Thoracic aorta (tissue), 2 donors: ENCODE measurements at regions not wholly inside any gene's neighbourhood (a gene's known extent, or its start where the extent isn't known, plus 50 kb on each side); places are given as distances from the start of the nearest gene placed in this dataset.

Experiments used
- ATAC-seq: fragments of 150-250 bp; one replicate; pipeline ENCODE4 v1.8.0; 2017; ENCODE audit warnings: low read depth; ENCODE audit not compliant: insufficient number of reproducible peaks, low FRiP score
- DNase-seq: peaks from one replicate; pipeline ENCODE4 v3.0.0-alpha.2; 2020; ENCODE audit warnings: low spot score
- H3K27ac ChIP-seq, 2 donors: fragments of 200-600 bp; sonication (generic); 1 replicate in 1 of 2; 2 replicates in 1 of 2; pipeline ENCODE4 v1.5.1; 2016; ENCODE audit warnings: mild to moderate bottlenecking in 2 of 2, moderate library complexity in 2 of 2
- H3K27me3 ChIP-seq: fragments of 200-600 bp; sonication (generic); replicated peaks from 2 replicates; pipeline ENCODE4 v1.6.0; 2016; ENCODE audit warnings: mild to moderate bottlenecking; ENCODE audit not compliant: insufficient read depth
- H3K36me3 ChIP-seq: fragments of 200-600 bp; sonication (generic); one replicate; pipeline ENCODE4 v1.5.1; 2016
- H3K4me1 ChIP-seq, 2 donors: fragments of 200-600 bp; sonication (generic); 1 replicate in 1 of 2; 2 replicates in 1 of 2; pipeline versions ENCODE4 v1.5.1 to v1.6.0; 2016; ENCODE audit warnings: low read depth in 2 of 2, mild to moderate bottlenecking in 1 of 2; ENCODE audit not compliant: control insufficient read depth in 1 of 2
- H3K4me3 ChIP-seq: fragments of 200-600 bp; sonication (generic); 2 replicates; pipeline ENCODE4 v1.5.1; 2016; ENCODE audit warnings: mild to moderate bottlenecking
- H3K9me3 ChIP-seq: fragments of 200-600 bp; sonication (generic); 2 replicates; pipeline ENCODE4 v1.5.1; 2016
- TF ChIP-seq, protein P1 (sequence below): fragments of 200-600 bp; sonication (generic); IDR thresholded peaks from one replicate; pipeline ENCODE4 v1.5.1; 2019; ENCODE audit warnings: antibody characterized with exemption

DNA sequence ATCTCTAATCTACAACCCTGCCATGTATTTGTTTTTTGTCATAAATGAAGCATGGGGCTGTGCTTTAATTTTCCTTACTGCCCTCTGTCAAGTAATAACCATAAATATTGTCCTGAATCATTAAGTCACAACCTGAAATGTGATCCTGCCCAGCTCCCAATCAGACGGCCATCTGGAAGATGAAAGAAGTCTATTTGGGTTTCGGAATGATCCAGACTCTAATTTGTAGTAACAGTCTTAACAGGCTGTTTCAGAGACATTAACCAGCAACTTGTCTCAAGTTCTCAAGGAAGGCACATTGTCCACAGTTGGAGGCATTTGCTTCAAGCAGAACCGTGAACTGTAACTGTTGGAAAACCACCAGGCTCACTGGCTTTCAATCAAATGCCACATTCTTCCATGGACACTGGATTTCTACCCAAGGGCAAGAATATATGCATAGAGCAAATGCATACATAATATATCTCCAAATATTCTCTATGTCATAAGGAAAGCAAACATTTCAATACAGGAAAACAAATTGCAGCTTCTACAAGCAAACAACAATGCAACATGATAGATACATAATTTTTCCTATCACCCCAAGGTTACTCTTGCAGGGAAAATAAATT, 405.2 kb upstream of the NPVF start:
- ATAC-seq, result no peak
- DNase-seq, result no peak
- Histone ChIP-seq H3K27ac (no peak overlapping the region), H3K36me3 (no peaks in the 10 kb centered on the region), H3K4me1 (peaks cover 13 to 43% of the 10 kb centered on the region in 2 donors), H3K9me3 (no peaks in the 10 kb centered on the region), H3K4me3 (no peak overlapping the region), H3K27me3 (no peaks in the 10 kb centered on the region)
- TF ChIP-seq, protein P1, sequence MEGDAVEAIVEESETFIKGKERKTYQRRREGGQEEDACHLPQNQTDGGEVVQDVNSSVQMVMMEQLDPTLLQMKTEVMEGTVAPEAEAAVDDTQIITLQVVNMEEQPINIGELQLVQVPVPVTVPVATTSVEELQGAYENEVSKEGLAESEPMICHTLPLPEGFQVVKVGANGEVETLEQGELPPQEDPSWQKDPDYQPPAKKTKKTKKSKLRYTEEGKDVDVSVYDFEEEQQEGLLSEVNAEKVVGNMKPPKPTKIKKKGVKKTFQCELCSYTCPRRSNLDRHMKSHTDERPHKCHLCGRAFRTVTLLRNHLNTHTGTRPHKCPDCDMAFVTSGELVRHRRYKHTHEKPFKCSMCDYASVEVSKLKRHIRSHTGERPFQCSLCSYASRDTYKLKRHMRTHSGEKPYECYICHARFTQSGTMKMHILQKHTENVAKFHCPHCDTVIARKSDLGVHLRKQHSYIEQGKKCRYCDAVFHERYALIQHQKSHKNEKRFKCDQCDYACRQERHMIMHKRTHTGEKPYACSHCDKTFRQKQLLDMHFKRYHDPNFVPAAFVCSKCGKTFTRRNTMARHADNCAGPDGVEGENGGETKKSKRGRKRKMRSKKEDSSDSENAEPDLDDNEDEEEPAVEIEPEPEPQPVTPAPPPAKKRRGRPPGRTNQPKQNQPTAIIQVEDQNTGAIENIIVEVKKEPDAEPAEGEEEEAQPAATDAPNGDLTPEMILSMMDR, result no peak

DNA sequence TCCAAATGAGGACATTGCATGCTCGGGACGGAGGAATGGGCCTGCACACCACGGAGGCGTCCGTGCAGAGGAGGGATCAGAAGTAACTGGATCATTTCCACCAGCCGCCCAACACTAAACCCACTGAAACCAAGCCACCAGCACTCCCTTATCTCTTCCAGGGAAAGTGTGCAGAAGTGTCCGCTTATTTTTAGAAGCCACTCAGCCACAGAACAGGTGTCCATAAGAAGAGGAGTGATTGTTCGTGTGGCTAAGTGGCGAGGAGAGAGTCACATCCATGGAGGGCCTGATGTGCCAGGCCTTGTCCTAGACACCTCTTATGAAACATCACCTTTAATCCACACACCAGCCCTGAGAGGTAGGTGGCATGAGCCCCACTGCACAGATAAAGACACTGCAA, 407.9 kb upstream of the NPVF start:
- Histone ChIP-seq H3K27ac (peak overlapping the region in 1 of 2 donors; percentile 24), H3K4me3 (no peak overlapping the region), H3K9me3 (no peaks in the 10 kb centered on the region), H3K36me3 (no peaks in the 10 kb centered on the region), H3K27me3 (no peaks in the 10 kb centered on the region), H3K4me1 (peaks cover 13 to 49% of the 10 kb centered on the region in 2 donors)
- ATAC-seq (no peak), DNase-seq (no peak)
- TF ChIP-seq, protein P1, result no peak

DNA sequence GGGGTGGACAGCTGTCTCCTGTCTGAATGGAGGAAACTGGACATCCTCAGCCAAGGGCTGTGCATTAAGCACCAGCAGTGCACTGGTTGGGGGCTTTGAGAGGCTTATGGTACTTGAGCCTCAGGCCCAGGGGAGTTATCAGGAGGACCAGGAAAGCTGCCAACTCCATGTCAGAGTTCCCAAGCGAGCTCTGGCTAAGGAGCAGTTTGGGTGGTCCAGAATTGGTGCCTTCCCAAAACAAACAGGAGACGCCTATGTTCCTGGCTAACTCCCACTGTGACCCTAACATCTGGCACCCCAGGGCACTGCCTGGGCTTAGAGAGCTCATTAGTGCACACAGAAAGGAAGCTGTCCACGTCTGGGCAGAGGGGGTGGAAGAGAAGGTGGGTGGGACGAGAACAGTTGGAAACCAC, 408.6 kb upstream of the NPVF start:
- Histone ChIP-seq H3K4me3 (no peak overlapping the region), H3K4me1 (peaks cover 13 to 48% of the 10 kb centered on the region in 2 donors), H3K36me3 (no peaks in the 10 kb centered on the region), H3K27ac (peak overlapping the region; percentile 20 to 24), H3K9me3 (no peaks in the 10 kb centered on the region), H3K27me3 (no peaks in the 10 kb centered on the region)
- ATAC-seq (no peak), DNase-seq (no peak)
- TF ChIP-seq, protein P1, result no peak

DNA sequence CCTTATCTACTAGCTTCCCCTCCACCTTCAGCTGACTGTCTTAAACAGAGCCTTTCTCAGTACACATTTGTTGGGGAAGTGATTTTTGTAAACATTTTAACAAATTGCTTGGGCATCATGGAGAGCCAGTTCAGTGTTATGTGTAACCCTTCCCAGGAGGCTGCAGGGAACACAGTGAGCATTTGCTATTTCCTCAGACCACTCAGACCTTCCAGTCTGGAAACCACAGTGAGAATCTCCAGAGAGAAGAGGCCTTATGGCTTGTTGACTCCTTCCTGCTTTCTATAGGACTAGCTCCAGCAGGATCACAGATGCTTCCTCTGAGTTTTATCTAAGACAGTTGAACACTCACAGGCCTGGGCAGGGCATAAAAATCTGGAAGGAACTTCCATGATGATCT, 409.8 kb upstream of the NPVF start:
- no peak for ATAC-seq
- H3K36me3 ChIP-seq, result no peaks in the 10 kb centered on the region
- H3K4me3 ChIP-seq, result no peak overlapping the region
- no peaks in the 10 kb centered on the region for H3K27me3 ChIP-seq
- H3K4me1 ChIP-seq, result peaks cover 5 to 36% of the 10 kb centered on the region in 2 donors
- no peak overlapping the region for H3K27ac ChIP-seq
- TF ChIP-seq, protein P1, result no peak
- DNase-seq, result no peak
- no peaks in the 10 kb centered on the region for H3K9me3 ChIP-seq

DNA sequence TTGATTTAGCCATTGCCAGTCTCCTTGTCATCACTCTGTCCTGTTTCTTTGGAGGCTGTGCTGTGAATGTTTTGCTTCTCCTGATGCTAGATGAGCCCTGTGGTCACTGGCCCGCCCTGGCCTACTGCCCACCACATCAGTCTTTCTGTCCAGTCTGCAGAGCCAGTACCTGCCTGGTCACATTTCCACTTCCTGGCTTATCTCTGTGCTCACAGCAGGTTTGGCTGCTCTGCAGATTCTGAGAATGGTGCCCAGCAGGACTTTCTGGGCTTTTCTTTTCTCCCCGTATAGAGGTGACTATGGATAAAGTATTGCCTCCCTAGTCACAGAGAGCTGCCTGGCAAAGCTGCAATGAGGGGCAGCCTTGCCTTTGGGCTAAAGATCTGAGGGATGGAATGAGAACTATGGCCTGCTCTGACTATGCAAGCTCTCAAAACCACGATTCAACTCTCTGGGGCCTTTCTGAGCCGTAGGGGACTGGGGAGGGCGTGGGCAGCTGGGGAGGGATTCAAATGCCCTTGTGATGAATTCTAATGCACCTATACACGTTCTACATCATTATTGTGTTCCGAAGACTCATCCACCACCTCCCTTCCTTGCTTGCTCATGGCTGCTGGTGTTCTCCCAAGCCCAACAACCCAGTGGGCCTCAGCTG, 410.4 kb upstream of the NPVF start:
- Histone ChIP-seq H3K36me3 (no peaks in the 10 kb centered on the region), H3K9me3 (no peaks in the 10 kb centered on the region), H3K4me3 (no peak overlapping the region), H3K4me1 (peaks cover 5 to 30% of the 10 kb centered on the region in 2 donors), H3K27me3 (no peaks in the 10 kb centered on the region), H3K27ac (no peak overlapping the region)
- no peak for ATAC-seq
- TF ChIP-seq, protein P1, result no peak
- no peak for DNase-seq
